ENCODE measurements at regions not wholly inside any gene's neighbourhood (a gene's known extent, or its start where the extent isn't known, plus 50 kb on each side); places are given as distances from the start of the nearest gene placed in this dataset.
"Not testable (repeated sequence)": the region's sequence is repeated elsewhere in the genome, so short reads cannot be mapped to it uniquely, and the experiment has no call there.

DNA sequence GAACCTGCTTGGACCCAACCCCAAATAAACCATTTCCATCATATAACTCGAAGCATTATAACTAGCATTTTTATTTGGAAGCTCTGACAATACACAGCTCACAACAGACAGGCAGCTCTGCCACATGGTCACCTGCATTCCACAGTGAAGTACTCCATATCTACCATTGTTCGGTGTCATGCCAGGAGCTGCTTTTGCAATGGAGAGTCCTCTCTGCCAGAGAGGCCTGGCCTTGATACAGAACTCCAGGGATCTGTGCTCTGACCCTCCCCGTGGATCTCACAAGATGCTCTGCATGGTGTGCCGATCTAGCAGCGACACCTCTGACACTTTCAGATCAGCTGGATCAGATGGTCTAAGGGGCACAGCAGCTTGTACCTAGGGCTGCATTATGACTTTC, 109.6 kb downstream of the SYF2 start:
- no peak overlapping the region for H3K4me3 ChIP-seq (ENCODE audit: low read depth, low read length)
- no peak for DNase-seq (ENCODE audit: low read depth)
- TF ChIP-seq CTCF (IDR thresholded peaks at IDR 0.05; ENCODE audit: insufficient read depth, low read length): no peak

DNA sequence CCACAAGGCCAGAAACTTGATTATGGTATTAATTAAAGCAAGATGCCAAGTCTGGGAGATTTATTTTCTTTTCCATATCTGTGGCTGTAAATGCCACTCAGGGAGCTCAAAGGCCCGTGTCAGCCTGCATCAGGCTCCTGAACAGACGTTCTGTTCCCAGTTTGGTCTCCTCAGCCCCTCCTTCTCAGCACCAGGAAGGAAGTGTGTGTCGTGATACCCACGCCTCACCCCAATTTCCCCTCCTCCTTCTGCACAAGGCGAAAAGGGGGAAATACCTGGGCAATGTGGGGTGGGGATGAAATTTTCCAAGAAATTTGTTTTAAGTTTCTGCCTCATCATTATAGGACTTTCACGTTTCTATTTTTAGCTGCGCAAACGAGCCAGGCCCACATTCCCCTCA, 112.0 kb downstream of the SYF2 start:
- H3K4me3 ChIP-seq (ENCODE audit: low read depth, low read length): no peak overlapping the region
- no peak for DNase-seq (ENCODE audit: low read depth)
- TF ChIP-seq CTCF (IDR thresholded peaks at IDR 0.05; ENCODE audit: insufficient read depth, low read length): no peak

DNA sequence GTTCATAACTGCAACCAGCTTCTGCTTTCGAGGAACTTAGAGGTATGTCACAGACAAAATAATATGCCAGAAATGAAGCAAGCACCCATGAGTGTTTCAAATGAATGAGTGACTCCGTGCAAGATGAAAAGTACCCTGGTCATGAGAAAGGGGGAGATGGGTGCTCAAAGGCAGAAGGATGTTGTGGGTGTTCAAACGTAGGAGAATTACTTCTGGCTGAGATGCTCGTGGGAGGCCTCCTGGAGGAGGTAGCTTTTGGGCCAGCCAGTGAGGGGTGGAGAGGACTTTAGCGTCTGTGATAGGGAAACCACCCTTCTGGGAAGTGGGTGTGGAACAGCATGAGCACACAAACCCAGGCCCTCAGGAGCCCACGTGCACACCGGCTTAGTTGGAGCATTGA, 113.8 kb downstream of the SYF2 start:
- TF ChIP-seq CTCF (IDR thresholded peaks at IDR 0.05; ENCODE audit: insufficient read depth, low read length): no peak
- no peak for DNase-seq (ENCODE audit: low read depth)

GRCh38 chr1:25117233-25117823, 115.0 kb downstream of the SYF2 start:
- no peak for DNase-seq (ENCODE audit: low read depth)
- H3K4me3 ChIP-seq (ENCODE audit: low read depth, low read length): no peak overlapping the region
- peak; percentile 5 for TF ChIP-seq CTCF (IDR thresholded peaks at IDR 0.05; ENCODE audit: insufficient read depth, low read length)

More for the DNA sequence above, 113.8 kb downstream of the SYF2 start:
- H3K4me3 ChIP-seq (ENCODE audit: low read depth, low read length): no peak overlapping the region

GRCh38 chr1:25116832-25117231, 115.5 kb downstream of the SYF2 start:
- DNase-seq (ENCODE audit: low read depth): no peak
- no peak overlapping the region for H3K4me3 ChIP-seq (ENCODE audit: low read depth, low read length)
- no peak for TF ChIP-seq CTCF (IDR thresholded peaks at IDR 0.05; ENCODE audit: insufficient read depth, low read length)

DNA sequence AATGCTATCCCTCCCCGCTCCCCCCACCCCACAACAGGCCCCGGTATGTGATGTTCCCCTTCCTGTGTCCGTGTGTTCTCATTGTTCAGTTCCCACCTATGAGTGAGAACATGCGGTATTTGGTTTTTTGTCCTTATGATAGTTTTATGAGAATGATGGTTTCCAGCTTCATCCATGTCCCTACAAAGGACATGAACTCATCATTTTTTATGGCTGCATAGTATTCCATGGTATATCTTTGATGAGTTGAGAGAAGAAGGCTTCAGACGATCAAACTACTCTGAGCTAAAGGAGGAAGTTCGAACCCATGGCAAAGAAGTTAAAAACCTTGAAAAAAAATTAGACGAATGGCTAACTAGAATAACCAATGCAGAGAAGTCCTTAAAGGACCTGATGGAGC, 116.2 kb downstream of the SYF2 start:
- not testable (repeated sequence) for H3K4me3 ChIP-seq (ENCODE audit: low read depth, low read length)

DNA sequence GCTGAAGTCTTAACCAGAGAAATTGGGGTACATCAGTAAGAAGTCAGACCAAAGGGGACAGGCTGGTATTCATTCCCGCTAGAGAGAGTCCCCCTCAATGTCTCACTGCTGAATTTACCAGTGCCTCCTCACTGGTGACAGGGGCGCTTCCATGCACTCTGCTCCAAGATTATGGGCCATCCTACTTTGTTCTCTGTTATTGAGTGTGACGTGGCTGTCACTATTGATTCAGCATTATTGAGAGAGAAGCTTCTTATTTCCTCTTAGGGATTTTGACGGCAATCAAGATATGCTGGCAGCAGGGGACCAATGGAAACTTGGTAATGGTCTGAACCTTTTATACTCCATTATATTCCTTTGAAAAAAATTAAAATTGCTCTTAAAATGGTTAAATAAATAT, 118.6 kb downstream of the SYF2 start:
- no peak overlapping the region for H3K4me3 ChIP-seq (ENCODE audit: low read depth, low read length)
- TF ChIP-seq CTCF (IDR thresholded peaks at IDR 0.05; ENCODE audit: insufficient read depth, low read length): no peak
- DNase-seq (ENCODE audit: low read depth): no peak

More for the DNA sequence above, 116.2 kb downstream of the SYF2 start:
- not testable (repeated sequence) for DNase-seq (ENCODE audit: low read depth)

All from fibroblast of the aortic adventitia (primary cell).